ENCODE measurements at regions not wholly inside any gene's neighbourhood (a gene's known extent, or its start where the extent isn't known, plus 50 kb on each side); places are given as distances from the start of the nearest gene placed in this dataset.

- no peak for TF ChIP-seq HDGF (IDR thresholded peaks at IDR 0.05)
Measured at GRCh38 chr1:29756901-29757725, 520.8 kb downstream of the PTPRU start (continued).

GRCh38 chr1:29756498-29756897 lies 520.2 kb downstream of the PTPRU start:
- no peak overlapping the region for H3K9ac ChIP-seq (ENCODE audit: control insufficient read depth, insufficient read depth, low read length)
- H3K36me3 ChIP-seq (ENCODE audit: control insufficient read depth in 2 of 2, insufficient read depth in 2 of 2, low read length in 1 of 2), result no peaks in the 10 kb centered on the region
- CTCF ChIA-PET, result no interaction called here
- BruUV-seq (replicated peaks), result no TSS peak
- no peaks in the 10 kb centered on the region for H3K4me1 ChIP-seq (ENCODE audit: control insufficient read depth, insufficient read depth, low read length)
- RAD21 ChIA-PET (ENCODE audit: unreplicated experiment), result no interaction called here
- no peak for TF ChIP-seq MTA2 (IDR thresholded peaks at IDR 0.05; ENCODE audit: low read depth)
- TF ChIP-seq HSF1 (IDR thresholded peaks at IDR 0.05; ENCODE audit: low read depth, low read length), result no peak
- TF ChIP-seq SRF (IDR thresholded peaks at IDR 0.05; ENCODE audit: low read depth in 2 of 2, low read length in 2 of 2), result no peak
- no peak for TF ChIP-seq CBFB (IDR thresholded peaks at IDR 0.05; ENCODE audit: low read depth)
- no peak for TF ChIP-seq BRCA1 (IDR thresholded peaks at IDR 0.05; ENCODE audit: low read depth, low read length)
- TF ChIP-seq TCF12 (IDR thresholded peaks at IDR 0.05; ENCODE audit: low read depth, low read length), result no peak
- no peak for TF ChIP-seq SUPT20H (IDR thresholded peaks at IDR 0.05; ENCODE audit: borderline replicate concordance, control insufficient read depth, low read depth, low read length)
- no peak for TF ChIP-seq ATF7 (IDR thresholded peaks at IDR 0.05; ENCODE audit: low read depth)
- no peak for TF ChIP-seq NFIC (IDR thresholded peaks at IDR 0.05; ENCODE audit: low read depth, low read length)
- TF ChIP-seq ZZZ3 (IDR thresholded peaks at IDR 0.05; ENCODE audit: control insufficient read depth, insufficient read length, low read depth), result no peak
- no peak for TF ChIP-seq DPF2 (IDR thresholded peaks at IDR 0.05)
- no peak for TF ChIP-seq SIX5 (IDR thresholded peaks at IDR 0.05; ENCODE audit: low read depth, low read length, severe bottlenecking)
- no peak for TF ChIP-seq MEF2B (IDR thresholded peaks at IDR 0.05; ENCODE audit: partially characterized antibody, poor library complexity, severe bottlenecking)
- TF ChIP-seq ZBTB40 (IDR thresholded peaks at IDR 0.05; ENCODE audit: borderline replicate concordance), result no peak
- no peak for TF ChIP-seq ZBED1 (IDR thresholded peaks at IDR 0.05; ENCODE audit: borderline replicate concordance)
- no peak for TF ChIP-seq SREBF1 (IDR thresholded peaks at IDR 0.05; ENCODE audit: low read length)
- no peak for TF ChIP-seq ZNF207 (IDR thresholded peaks at IDR 0.05; ENCODE audit: borderline replicate concordance)
- in situ Hi-C loops (cut with MboI) (no loop called here), intact Hi-C loops (cut with micrococcal nuclease; ENCODE audit: unreplicated experiment) (no loop called here)
- no peak for FAIRE-seq
- H4K20me1 ChIP-seq (ENCODE audit: control insufficient read depth, insufficient read depth), result no peaks in the 10 kb centered on the region; the same call in 1 of the 2 replicates
- H3K4me3 ChIP-seq, result no peak overlapping the region
- no peak overlapping the region for H3K27ac ChIP-seq (ENCODE audit: control insufficient read depth, insufficient read depth)
- SMC1A ChIA-PET (ENCODE audit: uncharacterized antibody, unreplicated experiment), result no interaction called here
- H2AFZ ChIP-seq (ENCODE audit: control insufficient read depth, low read depth, low read length), result no peak overlapping the region
- no peak overlapping the region for H3K4me2 ChIP-seq (ENCODE audit: control insufficient read depth, insufficient read depth)
- H3K79me2 ChIP-seq (ENCODE audit: control insufficient read depth, insufficient read depth, low read length), result no peaks in the 10 kb centered on the region
- ATAC-seq, result no peak
- POLR2A ChIA-PET, result no interaction called here
- H3K27me3 ChIP-seq (replicated peaks in 1 of 2; ENCODE audit: control insufficient read depth in 2 of 2, insufficient read depth in 2 of 2, low read length in 1 of 2), result no peaks in the 10 kb centered on the region
- no peak for DNase-seq (ENCODE audit: low read depth, low spot score)
- no peaks in the 10 kb centered on the region for H3K9me3 ChIP-seq (replicated peaks; ENCODE audit: control insufficient read depth, insufficient read depth, low read length)
- 23% methylated on average over 5 of the region's 5 CpGs for WGBS (ENCODE audit: insufficient coverage, insufficient replicate concordance, low lambda C conversion rate, missing lambda C conversion rate)
